ENCODE measurements at regions not wholly inside any gene's neighbourhood (a gene's known extent, or its start where the extent isn't known, plus 50 kb on each side); places are given as distances from the start of the nearest gene placed in this dataset.

GRCh38 chr5:76030343-76030742, 52.8 kb upstream of the SV2C start:
- DNase-seq (ENCODE audit: low read depth): no peak

GRCh38 chr5:76029739-76030138, 53.4 kb upstream of the SV2C start:
- no peak for DNase-seq (ENCODE audit: low read depth)

- no peak for DNase-seq (ENCODE audit: low read depth)
Observed at GRCh38 chr5:76025790-76026189, 57.4 kb upstream of the SV2C start.

- DNase-seq (ENCODE audit: low read depth): no peak
Observed at GRCh38 chr5:76025069-76025468, 58.1 kb upstream of the SV2C start.

GRCh38 chr5:76022611-76023010, 60.6 kb upstream of the SV2C start:
- no peak for DNase-seq (ENCODE audit: low read depth)

GRCh38 chr5:76021936-76022584, 61.1 kb upstream of the SV2C start:
- no peak for DNase-seq (ENCODE audit: low read depth)

- DNase-seq (ENCODE audit: low read depth): no peak
Observed at GRCh38 chr5:76016258-76016657, 66.9 kb upstream of the SV2C start.

GRCh38 chr5:76014005-76014404, 69.2 kb upstream of the SV2C start:
- DNase-seq (ENCODE audit: low read depth): no peak

GRCh38 chr5:76007904-76008303, 75.3 kb upstream of the SV2C start:
- DNase-seq (ENCODE audit: low read depth): no peak

- no peak for DNase-seq (ENCODE audit: low read depth)
Observed at GRCh38 chr5:76000582-76000981, 82.6 kb upstream of the SV2C start.

GRCh38 chr5:75993643-75994520, 89.3 kb upstream of the SV2C start:
- DNase-seq (ENCODE audit: low read depth): no peak

GRCh38 chr5:75993183-75993582, 90.0 kb upstream of the SV2C start:
- DNase-seq (ENCODE audit: low read depth): no peak

GRCh38 chr5:75992753-75993152, 90.4 kb upstream of the SV2C start:
- DNase-seq (ENCODE audit: low read depth): no peak

- no peak for DNase-seq (ENCODE audit: low read depth)
Observed at GRCh38 chr5:75985077-75985476, 98.1 kb upstream of the SV2C start.

GRCh38 chr5:75975496-75975895, 107.7 kb upstream of the SV2C start:
- no peak for DNase-seq (ENCODE audit: low read depth)

- no peak for DNase-seq (ENCODE audit: low read depth)
Observed at GRCh38 chr5:75965292-75965691, 117.9 kb upstream of the SV2C start.

GRCh38 chr5:75964008-75964407, 119.2 kb upstream of the SV2C start:
- DNase-seq (ENCODE audit: low read depth): no peak

GRCh38 chr5:75963554-75963953, 119.6 kb upstream of the SV2C start:
- DNase-seq (ENCODE audit: low read depth): no peak

GRCh38 chr5:75961818-75962217, 121.4 kb upstream of the SV2C start:
- DNase-seq (ENCODE audit: low read depth): no peak

- no peak for DNase-seq (ENCODE audit: low read depth)
Observed at GRCh38 chr5:75960129-75960528, 123.1 kb upstream of the SV2C start.

GRCh38 chr5:75952963-75953362, 130.2 kb upstream of the SV2C start:
- no peak for DNase-seq (ENCODE audit: low read depth)

- no peak for DNase-seq (ENCODE audit: low read depth)
Observed at GRCh38 chr5:75952291-75952690, 130.9 kb upstream of the SV2C start.

GRCh38 chr5:75951716-75952115, 131.5 kb upstream of the SV2C start:
- no peak for DNase-seq (ENCODE audit: low read depth)

Measured in Daoy (cell line).